Urinary bladder (tissue), 3 donors: ENCODE measurements at regions not wholly inside any gene's neighbourhood (a gene's known extent, or its start where the extent isn't known, plus 50 kb on each side); places are given as distances from the start of the nearest gene placed in this dataset.

ENCODE experiments used
- DNase-seq: peaks from one replicate; pipeline ENCODE4 v3.0.0-alpha.2; 2015; ENCODE audit errors: extremely low spot score
- H3K27ac ChIP-seq: one replicate; pipeline ENCODE4 v1.5.1; 2013; ENCODE audit warnings: low read depth, mild to moderate bottlenecking, moderate library complexity
- H3K36me3 ChIP-seq: one replicate; pipeline ENCODE4 v1.6.1; 2013; ENCODE audit warnings: mild to moderate bottlenecking, moderate library complexity; ENCODE audit not compliant: insufficient read depth
- H3K4me1 ChIP-seq: one replicate; pipeline ENCODE4 v1.6.1; 2013; ENCODE audit warnings: mild to moderate bottlenecking, moderate library complexity; ENCODE audit not compliant: insufficient read depth
- H3K4me3 ChIP-seq: one replicate; pipeline ENCODE4 v1.5.1; 2013; ENCODE audit warnings: low read depth, low read length
- WGBS: extraction: QIAGEN DNeasy Blood & Tissue Kit; methylation state at CpG from one replicate; pipeline ENCODE4 v1.1.7; 2013; 5-methylcytosine and 5-hydroxymethylcytosine counted together
- donor health status: healthy with polysubstance abuse.
- donor health status: healthy.

DNA sequence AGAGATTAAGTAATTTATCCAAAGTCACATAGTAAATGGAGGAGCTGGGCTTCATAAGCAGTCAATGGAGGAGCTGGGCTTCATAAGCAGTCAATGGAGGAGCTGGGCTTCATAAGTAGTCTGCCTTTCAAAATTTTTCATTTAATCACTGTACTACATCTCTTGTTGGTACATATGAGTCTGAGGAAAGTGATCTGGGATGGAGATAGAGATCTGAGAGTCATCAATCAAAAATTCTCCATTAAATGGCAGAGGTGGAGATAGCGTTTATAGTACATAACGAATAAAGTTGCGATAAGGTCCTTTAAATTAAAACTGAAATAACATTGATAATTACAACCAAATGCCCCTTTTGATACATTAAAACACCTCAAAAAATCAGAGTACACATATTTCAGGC is 189.3 kb downstream of the KLF5 start:
- 85% methylated on average over 3 of the region's 3 CpGs for WGBS
- no peaks in the 10 kb centered on the region for H3K4me1 ChIP-seq
- no peak overlapping the region for H3K4me3 ChIP-seq
- H3K36me3 ChIP-seq: no peaks in the 10 kb centered on the region
- DNase-seq: no peak
- no peak overlapping the region for H3K27ac ChIP-seq

DNA sequence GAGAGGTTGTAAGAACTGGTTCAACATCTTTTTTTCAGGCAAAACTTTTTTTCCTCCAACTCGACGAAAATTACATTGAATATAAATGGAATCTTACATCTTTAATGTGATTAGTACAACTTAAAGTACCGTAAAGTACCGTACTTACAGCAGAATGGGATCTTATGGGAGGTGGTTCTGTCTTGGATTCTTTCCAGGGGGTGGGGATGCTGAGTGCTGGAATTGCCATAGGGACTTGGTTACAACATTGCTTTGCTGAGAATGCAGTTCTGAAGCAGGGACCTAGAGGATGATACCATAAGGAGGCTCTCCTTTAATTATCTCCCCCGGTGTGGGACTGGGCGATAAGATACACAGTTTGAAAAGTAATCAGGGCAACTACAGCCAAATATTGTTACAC is 186.4 kb downstream of the KLF5 start:
- no peak for DNase-seq
- Histone ChIP-seq H3K36me3 (no peaks in the 10 kb centered on the region), H3K4me3 (no peak overlapping the region), H3K27ac (no peak overlapping the region), H3K4me1 (no peaks in the 10 kb centered on the region)
- 82% methylated on average over 6 of the region's 6 CpGs for WGBS

DNA sequence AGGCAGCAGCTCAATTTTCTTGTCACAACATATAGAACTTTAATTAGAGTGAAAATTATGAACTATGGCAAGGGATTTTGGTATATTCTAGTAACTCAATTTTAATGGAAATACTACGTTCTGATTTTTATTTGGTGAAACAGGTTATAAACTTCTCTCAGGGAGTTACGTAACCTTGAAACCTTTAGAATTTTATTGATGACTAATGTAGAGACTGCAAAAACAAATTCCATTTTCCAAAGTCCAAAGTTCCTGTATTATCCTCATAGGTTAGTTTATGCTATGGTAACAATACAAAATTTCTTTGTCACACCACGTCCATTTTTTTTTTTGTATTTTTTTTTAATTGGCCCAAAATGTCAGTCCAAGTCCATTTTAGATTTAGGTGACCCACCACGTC is 185.7 kb downstream of the KLF5 start:
- Histone ChIP-seq H3K4me1 (no peaks in the 10 kb centered on the region), H3K27ac (no peak overlapping the region), H3K4me3 (no peak overlapping the region), H3K36me3 (no peaks in the 10 kb centered on the region)
- DNase-seq: no peak
- 94% methylated on average over 4 of the region's 4 CpGs for WGBS

DNA sequence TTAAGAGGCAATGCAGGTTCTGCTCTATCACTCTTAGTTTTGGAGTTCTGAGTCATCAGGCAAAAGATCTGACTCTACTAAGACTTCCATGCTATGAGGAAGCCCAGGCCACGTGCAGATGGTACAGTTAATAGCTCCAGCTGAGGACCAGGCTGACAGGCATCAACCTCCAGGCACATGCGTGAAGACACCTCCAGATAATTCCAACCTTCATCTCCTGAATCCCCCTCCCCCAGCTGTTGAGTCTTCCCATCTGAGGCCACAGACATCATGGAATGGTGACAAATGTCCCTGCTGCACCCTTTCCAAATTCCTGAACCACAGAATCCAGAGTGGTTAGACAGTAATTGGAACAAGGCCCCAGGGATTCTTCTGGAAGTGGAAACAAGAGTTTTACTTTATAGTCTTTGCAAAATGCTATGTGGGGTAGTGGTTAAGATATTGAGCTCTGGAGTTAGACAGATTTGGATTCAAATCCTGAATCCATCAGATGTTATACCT is 183.8 kb downstream of the KLF5 start:
- 84% methylated on average over 2 of the region's 2 CpGs for WGBS
- no peak overlapping the region for H3K4me3 ChIP-seq
- H3K36me3 ChIP-seq: no peaks in the 10 kb centered on the region
- no peak for DNase-seq
- no peaks in the 10 kb centered on the region for H3K4me1 ChIP-seq
- H3K27ac ChIP-seq: no peak overlapping the region

DNA sequence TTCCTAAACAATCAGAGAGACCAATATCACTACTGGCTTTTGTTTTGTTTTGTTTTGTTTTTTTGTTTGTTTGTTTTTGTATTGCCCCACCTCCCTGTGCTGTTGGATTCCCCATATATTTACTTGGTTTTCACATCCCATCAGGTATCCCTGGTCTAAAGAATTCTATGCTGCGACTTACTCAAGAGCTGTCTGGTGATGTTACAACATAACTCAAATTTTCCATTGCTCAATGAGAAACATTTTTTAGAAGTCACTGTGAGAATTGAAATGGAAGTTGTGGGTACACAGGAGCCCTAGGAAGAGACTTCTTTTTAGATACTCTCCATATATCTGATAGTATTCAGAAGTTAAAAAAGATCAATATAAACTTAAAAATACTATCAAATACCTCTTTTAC is 181.4 kb downstream of the KLF5 start:
- Histone ChIP-seq H3K4me1 (no peaks in the 10 kb centered on the region), H3K27ac (no peak overlapping the region), H3K4me3 (no peak overlapping the region), H3K36me3 (no peaks in the 10 kb centered on the region)
- no peak for DNase-seq
- 87% methylated on average over 1 of the region's 1 CpG for WGBS

DNA sequence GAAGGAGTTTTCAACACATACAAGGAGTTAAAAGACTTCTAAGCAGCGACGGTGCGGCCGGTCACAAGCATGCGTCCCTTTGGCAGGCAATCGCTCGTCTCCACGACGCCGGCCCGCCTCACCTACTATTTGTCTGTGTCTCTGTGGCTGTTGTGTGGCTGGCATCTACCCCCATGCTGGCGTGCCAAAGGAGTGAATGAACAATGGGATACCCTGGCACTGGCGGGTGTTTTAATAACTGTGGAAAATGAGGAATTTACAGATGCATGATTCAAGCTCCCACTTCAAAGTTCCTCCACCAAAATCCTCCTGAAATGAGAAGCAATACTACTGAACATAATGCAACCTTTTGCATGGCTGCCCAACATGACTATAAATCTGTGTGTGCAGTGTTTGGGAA is 176.6 kb downstream of the KLF5 start:
- H3K4me1 ChIP-seq: no peaks in the 10 kb centered on the region
- 87% methylated on average over 13 of the region's 13 CpGs for WGBS
- no peak for DNase-seq
- no peak overlapping the region for H3K27ac ChIP-seq
- H3K4me3 ChIP-seq: no peak overlapping the region
- no peaks in the 10 kb centered on the region for H3K36me3 ChIP-seq

DNA sequence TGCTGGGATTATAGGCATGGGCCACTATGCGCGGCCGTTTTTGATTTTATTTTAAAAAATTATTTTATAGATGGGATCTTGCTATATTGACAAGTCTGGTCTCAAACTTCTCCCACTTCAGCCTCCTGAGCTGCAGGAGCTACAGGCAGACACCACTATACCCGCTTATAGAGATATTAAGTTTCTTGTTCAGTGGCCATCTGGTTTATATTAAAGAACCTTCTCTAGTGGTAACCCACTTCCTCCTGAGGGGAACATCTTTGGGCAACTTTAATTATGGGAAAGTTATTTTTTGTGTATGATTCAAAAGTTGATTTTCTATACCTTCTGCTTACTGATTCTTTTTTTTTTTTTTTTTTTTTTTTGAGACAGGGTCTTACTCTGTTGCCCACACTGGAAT is 172.7 kb downstream of the KLF5 start:
- Histone ChIP-seq H3K36me3 (no peaks in the 10 kb centered on the region), H3K4me3 (no peak overlapping the region), H3K27ac (no peak overlapping the region), H3K4me1 (no peaks in the 10 kb centered on the region)
- WGBS: 87% methylated on average over 4 of the region's 4 CpGs
- DNase-seq: no peak

DNA sequence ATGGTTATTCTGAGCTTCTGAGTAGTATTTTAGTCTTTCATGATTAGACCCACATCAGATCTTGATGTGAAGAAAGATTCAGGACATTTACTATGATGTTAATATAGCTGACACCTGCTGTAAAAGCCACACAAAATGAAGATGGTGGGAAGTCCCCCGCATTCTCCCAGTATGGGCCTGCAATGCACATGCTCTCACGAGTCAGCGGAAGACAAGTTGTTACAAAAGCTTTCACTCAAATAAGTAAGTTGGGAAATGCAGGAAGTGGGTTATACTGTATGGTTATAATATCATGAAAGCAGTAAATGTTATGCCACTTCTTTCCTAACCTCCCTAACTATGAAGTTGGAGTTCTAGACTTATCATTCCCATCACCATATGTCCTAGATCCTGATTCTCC is 171.9 kb downstream of the KLF5 start:
- 83% methylated on average over 3 of the region's 3 CpGs for WGBS
- DNase-seq: no peak
- Histone ChIP-seq H3K4me1 (no peaks in the 10 kb centered on the region), H3K27ac (no peak overlapping the region), H3K36me3 (no peaks in the 10 kb centered on the region), H3K4me3 (no peak overlapping the region)

DNA sequence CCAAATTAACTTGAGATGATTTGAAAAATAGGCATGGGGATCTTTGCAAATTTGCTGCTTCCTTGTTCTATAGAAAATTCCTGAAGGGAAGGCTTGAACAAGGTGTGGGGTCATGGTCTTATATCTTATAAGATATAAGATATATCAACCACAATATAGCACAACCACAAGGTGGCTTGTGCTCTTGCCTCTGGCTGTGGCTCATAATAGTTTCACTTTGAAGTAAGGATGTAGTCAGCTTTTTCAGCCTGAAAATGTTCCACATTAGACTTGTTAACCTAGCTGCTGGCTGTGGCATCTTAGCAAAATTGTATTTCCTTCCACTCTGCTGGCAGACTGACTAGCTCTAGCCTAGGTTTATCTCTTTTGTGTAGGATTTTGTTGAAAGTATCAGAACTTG is 169.7 kb downstream of the KLF5 start:
- no peaks in the 10 kb centered on the region for H3K4me1 ChIP-seq
- no peak overlapping the region for H3K27ac ChIP-seq
- H3K4me3 ChIP-seq: no peak overlapping the region
- no peaks in the 10 kb centered on the region for H3K36me3 ChIP-seq
- no peak for DNase-seq

DNA sequence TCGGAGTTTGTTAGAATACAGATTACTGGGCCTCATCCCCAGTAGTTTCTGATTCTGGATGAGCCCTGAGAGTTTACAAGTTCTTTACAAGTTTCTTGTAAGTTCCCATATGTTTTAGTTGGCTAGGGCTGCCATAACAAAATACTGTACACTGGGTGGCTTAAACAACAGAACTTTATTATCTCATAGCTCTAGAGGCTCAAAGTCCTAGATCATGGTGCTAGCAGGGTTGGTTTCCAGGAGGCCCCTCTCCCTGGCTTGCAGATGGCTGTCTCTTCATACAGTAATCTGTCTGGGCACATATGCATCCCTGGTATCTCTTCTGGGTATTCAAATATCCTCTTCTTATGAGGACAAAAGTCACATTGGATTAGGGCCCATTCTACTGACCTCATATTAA is 167.2 kb downstream of the KLF5 start:
- 89% methylated on average over 1 of the region's 1 CpG for WGBS
- no peaks in the 10 kb centered on the region for H3K4me1 ChIP-seq
- no peak for DNase-seq
- H3K27ac ChIP-seq: no peak overlapping the region
- H3K4me3 ChIP-seq: no peak overlapping the region
- no peaks in the 10 kb centered on the region for H3K36me3 ChIP-seq

DNA sequence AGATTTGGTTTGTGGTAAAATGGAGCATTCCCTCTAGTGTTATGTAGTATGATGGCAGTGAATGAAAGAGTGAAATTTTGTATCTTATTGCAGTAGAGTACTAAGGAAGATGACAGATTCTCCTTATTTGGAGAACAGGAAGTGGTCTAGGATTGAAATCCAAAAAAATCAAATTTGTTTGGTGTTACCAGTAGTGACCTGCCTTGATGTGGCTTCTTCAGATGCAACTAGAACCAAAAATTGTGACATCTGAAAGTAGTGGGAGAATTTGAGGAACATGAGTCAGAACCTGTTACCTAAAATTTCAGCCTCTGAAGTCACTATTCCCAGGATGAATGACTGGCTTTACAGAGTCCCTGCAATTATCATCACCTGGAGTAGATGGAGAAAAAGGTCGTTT is 165.9 kb downstream of the KLF5 start:
- Histone ChIP-seq H3K4me3 (no peak overlapping the region), H3K27ac (no peak overlapping the region), H3K36me3 (no peaks in the 10 kb centered on the region), H3K4me1 (no peaks in the 10 kb centered on the region)
- no peak for DNase-seq
- WGBS: 75% methylated on average over 1 of the region's 1 CpG

DNA sequence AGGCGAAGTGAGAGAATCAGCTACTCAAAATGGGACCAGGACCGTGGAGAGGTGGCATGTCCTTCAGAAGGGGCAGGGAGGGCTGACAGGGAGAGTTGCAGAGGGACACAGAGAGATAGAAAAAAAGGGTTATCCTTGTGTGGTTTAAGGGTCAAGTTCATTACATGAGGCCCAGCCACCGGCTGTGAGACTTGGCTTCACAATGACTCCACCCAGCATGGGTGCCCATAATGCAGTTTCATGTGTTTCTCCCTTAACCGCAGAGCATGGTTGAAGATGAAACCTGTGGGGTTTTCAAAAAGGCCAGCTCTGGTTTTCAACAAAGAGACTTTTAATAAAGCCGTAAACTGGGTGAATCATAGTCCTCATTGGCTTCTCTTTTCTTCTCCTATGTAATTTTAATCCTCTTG is 164.6 kb downstream of the KLF5 start:
- Histone ChIP-seq H3K36me3 (no peaks in the 10 kb centered on the region), H3K4me1 (no peaks in the 10 kb centered on the region), H3K4me3 (no peak overlapping the region), H3K27ac (no peak overlapping the region)
- WGBS: 59% methylated on average over 5 of the region's 5 CpGs
- DNase-seq: no peak

DNA sequence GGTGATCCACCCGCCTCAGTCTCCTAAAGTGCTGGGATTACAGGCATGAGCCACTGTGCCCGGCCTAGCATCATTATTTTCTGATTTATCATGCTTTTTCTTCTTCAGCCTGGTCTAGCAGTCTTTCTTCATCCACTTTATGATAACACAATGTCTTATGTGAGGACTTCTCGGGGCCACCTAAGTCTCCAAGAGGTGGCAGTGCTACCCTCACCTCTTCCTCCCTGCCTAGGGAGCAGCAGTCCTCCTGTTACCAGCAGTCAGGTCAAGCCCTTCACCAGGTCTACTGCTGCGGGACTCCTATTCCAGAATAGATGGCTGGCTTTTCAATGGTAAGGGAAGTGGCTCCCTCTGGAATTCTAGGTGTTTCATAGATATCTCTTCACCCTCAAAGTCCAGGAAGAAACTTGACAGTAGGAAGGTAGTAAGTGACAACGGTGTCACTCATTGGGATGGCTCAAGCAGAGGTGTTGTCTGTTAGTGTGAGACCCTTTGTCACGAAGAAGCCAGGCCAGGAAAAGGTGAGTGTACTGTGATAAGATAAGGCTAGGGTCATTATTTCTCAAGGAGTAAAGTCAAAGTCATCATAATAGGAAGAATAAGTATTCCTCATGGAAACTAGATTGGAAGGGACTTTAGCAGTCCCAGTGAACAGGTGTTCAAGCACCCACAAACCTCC is 164.0 kb downstream of the KLF5 start:
- WGBS: 93% methylated on average over 6 of the region's 6 CpGs
- Histone ChIP-seq H3K36me3 (no peaks in the 10 kb centered on the region), H3K27ac (no peak overlapping the region), H3K4me3 (no peak overlapping the region), H3K4me1 (no peaks in the 10 kb centered on the region)
- no peak for DNase-seq

DNA sequence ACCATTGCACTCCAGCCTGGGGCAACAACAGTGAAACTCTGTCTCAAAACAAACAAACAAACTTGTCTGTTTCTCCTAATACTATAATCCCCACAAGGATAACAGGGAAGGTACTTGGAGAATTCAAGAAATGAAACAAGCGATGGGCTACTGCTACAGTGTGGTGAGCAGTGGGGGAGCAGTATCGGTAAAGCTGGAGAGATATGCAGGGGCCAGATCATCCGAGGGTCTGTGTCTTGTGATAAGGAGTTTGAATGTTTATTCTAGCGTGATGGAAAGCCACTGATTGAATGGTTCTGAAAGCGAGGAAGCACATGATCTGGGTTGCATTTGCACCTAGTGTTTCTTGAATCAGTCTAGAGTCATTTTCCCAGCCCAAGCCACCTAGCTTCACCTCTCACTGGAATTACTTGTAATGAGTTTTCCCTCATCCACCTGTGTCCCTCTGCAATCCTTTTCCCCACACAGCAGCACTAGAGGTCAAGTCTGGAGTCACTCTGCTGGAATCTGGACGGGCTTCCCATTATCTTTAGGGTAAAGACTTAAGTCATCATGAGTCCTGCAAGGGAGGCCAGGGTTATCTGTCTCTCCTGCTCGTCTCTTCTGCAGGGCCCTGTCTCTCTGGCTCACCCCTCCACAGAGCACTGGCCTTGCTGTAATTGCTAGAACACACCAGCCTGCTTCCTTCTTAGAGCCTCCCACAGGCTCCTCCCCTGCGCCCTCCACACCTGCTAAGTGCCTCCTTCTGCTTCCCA is 162.3 kb downstream of the KLF5 start:
- Histone ChIP-seq H3K27ac (no peak overlapping the region), H3K36me3 (no peaks in the 10 kb centered on the region), H3K4me1 (no peaks in the 10 kb centered on the region), H3K4me3 (no peak overlapping the region)
- WGBS: 63% methylated on average over 8 of the region's 8 CpGs
- no peak for DNase-seq
